ENCODE measurements at regions not wholly inside any gene's neighbourhood (a gene's known extent, or its start where the extent isn't known, plus 50 kb on each side); places are given as distances from the start of the nearest gene placed in this dataset.
"Not testable (repeated sequence)": the region's sequence is repeated elsewhere in the genome, so short reads cannot be mapped to it uniquely, and the experiment has no call there.

DNA sequence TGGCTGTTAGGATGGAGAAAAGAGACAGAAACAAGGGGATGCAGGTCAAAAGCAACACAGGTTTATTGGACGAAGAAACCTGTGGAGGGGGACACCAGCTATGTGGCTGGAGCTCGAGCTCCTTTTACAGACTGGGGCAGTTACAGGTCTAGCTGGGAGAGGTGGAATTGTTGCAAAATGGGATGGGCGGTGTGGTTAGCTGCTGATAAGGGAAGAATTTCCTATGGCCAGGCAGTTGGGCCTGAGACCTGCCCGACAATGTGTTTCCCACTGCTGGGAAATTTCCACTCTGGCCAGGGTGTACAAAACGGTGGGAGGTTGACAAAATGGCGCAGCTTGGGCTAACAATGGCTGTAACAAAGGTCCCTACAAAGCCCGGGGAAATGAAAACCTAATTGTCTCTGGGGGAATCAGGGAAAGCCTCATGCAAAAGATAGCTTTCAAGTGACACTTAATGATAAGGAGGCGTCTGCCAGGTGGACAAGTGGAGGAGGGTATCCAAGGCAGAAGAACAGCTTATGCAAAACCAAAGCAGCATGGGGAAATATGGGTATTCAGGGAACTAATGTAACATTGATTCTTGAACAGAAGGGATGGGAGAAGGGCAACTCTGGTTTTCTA lies 137.4 kb upstream of the SGO1 start:
- 93% methylated on average over 8 of the region's 8 CpGs for WGBS

DNA sequence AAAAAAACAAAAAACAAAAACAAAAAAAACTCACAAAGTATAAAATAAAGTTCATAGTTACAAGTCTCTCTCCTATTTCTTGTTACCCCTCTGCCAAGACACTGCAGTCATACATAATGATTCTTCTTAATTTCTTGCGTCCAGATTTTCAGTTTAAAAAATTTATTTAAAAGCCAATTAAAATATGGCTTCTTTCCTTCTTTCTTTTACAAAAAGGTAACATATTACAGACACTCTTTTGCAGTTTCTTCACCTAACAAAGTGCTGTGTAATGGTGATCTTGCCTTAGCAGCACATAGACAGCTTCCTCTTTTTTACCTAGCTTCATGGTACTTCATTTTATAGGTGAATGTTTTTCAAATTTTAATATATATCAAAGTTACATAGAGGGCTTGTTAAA lies 136.1 kb upstream of the SGO1 start:
- H3K36me3 ChIP-seq (ENCODE audit: insufficient read depth), result no peaks in the 10 kb centered on the region
- WGBS, result 90% methylated on average over 1 of the region's 1 CpG
- no peak overlapping the region for H3K4me3 ChIP-seq (ENCODE audit: low read depth, low read length)
- no peak overlapping the region for H3K27ac ChIP-seq (ENCODE audit: low read depth)
- no peak for DNase-seq (ENCODE audit: extremely low spot score)
- H3K4me1 ChIP-seq (ENCODE audit: insufficient read depth), result no peaks in the 10 kb centered on the region

More for the DNA sequence above, 137.4 kb upstream of the SGO1 start:
- Histone ChIP-seq H3K4me1 (ENCODE audit: insufficient read depth) (no peaks in the 10 kb centered on the region), H3K36me3 (ENCODE audit: insufficient read depth) (no peaks in the 10 kb centered on the region), H3K27ac (ENCODE audit: low read depth) (no peak overlapping the region), H3K4me3 (ENCODE audit: low read depth, low read length) (no peak overlapping the region)
- DNase-seq (ENCODE audit: extremely low spot score), result no peak

DNA sequence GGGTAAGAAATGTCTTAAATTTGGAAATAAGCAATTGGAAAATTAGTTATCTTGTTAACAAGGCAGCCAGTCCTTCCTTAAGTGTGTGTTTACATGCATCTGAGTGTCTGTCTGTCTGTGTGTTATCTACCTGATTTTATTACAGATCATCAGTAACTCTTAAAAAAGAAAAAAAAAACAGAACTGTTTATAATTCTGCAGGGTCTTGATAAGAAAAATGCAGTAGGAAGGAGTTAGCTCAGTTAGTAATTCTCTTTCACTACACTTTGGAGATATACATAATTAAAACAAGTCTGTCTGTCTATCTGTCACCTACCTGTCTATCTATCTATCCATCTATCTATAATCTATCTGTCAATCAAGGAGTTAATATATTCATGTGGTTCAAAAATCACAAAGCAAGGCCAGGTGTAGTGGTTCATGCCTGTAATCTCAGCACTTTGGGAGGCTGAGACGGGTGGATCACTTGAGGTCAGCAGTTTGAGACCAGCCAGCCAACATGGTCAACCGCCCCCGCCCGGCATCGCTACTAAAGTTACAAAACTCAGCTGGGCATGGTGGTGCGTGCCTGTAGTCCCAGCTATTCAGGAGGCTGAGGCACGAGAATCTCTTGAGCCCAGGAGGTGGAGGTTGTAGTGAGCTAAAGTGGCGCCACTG lies 135.5 kb upstream of the SGO1 start:
- Histone ChIP-seq H3K4me1 (ENCODE audit: insufficient read depth) (no peaks in the 10 kb centered on the region), H3K4me3 (ENCODE audit: low read depth, low read length) (no peak overlapping the region), H3K36me3 (ENCODE audit: insufficient read depth) (no peaks in the 10 kb centered on the region), H3K27ac (ENCODE audit: low read depth) (no peak overlapping the region)
- 95% methylated on average over 8 of the region's 8 CpGs for WGBS
- no peak for DNase-seq (ENCODE audit: extremely low spot score)

DNA sequence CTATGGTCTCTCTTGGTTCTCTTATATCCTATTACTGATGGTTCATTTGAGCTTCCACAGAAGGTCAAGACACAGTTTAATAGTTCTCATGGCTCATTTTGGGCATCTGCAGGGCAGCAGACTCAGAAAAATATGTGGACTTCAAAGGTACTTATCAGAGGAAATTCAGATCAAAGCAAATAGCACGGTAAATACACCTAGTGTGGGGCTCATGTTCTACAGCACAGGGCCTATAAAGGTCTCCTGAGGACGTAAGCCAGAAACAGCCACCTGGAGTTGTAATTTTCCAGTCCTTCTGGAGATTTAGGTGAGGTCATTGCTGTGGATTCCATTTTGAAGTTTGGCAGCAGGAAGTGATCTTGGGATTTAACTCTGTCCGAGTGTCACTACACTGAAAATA lies 134.5 kb upstream of the SGO1 start:
- Histone ChIP-seq H3K4me3 (ENCODE audit: low read depth, low read length) (no peak overlapping the region), H3K27ac (ENCODE audit: low read depth) (no peak overlapping the region), H3K4me1 (ENCODE audit: insufficient read depth) (no peaks in the 10 kb centered on the region), H3K36me3 (ENCODE audit: insufficient read depth) (no peaks in the 10 kb centered on the region)
- DNase-seq (ENCODE audit: extremely low spot score), result no peak
- 56% methylated on average over 3 of the region's 3 CpGs for WGBS

DNA sequence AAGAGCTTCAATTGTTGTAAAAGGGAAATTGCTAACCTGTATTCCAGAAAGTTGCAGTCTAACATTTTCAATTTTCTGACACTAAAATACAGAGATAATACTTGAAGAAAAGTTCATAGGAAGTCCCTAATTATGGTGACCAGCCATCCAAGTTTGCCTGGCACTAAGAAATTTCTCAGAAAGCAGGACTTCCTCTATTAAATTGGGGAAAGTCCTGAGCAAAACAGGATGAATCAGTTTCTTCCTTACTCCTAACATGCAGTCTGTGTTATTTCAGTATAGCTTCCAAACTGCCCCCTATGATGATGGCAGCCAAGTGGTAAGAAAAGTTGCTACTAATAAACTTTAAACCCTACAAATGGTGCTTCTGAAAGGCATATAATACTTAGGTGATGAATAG lies 133.5 kb upstream of the SGO1 start:
- Histone ChIP-seq H3K4me3 (ENCODE audit: low read depth, low read length) (no peak overlapping the region), H3K36me3 (ENCODE audit: insufficient read depth) (no peaks in the 10 kb centered on the region), H3K27ac (ENCODE audit: low read depth) (no peak overlapping the region), H3K4me1 (ENCODE audit: insufficient read depth) (no peaks in the 10 kb centered on the region)
- DNase-seq (ENCODE audit: extremely low spot score), result no peak

DNA sequence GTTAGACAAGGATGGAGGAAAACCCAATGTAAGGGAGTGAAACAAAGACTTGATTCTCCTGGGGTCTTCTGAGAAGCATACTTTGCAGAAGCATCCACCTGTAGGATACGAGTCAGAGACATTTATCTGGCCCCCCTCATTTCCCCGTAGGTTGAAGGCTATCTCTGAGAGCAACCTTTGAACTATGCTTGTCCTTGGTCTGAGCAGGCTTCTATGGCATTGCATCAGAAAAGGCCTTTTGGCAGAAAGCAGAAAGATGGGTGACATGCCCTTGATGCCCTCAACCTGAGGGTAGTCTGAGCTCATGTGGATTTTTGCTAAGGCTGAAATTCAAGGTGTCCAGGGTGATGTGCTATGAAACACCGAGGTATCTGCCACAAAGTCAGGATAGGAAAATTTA lies 131.6 kb upstream of the SGO1 start:
- H3K4me1 ChIP-seq (ENCODE audit: insufficient read depth), result no peaks in the 10 kb centered on the region
- H3K36me3 ChIP-seq (ENCODE audit: insufficient read depth), result no peaks in the 10 kb centered on the region
- no peak overlapping the region for H3K27ac ChIP-seq (ENCODE audit: low read depth)
- WGBS, result 81% methylated on average over 3 of the region's 3 CpGs
- no peak overlapping the region for H3K4me3 ChIP-seq (ENCODE audit: low read depth, low read length)
- DNase-seq (ENCODE audit: extremely low spot score), result no peak

DNA sequence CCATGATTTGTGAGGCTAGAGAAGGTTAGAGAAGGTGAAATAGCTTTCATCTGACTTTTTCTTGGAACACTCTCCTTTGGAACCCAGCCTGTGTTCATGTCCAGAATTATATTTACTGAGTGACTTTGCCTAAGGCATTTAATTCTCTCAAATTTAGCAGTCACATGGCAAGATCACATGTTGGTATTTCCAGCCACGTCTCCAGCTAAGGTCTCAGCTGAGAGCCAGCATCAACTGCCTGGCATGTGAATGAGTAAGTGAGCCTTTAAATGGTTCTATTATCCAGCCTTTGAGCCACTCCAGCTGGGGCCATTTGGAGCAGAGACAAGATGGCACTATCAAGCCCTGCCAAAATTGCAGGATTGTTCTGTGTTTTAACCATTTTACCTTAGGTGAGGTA lies 130.2 kb upstream of the SGO1 start:
- 0% methylated on average over 1 of the region's 1 CpG for WGBS
- Histone ChIP-seq H3K4me3 (ENCODE audit: low read depth, low read length) (no peak overlapping the region), H3K27ac (ENCODE audit: low read depth) (no peak overlapping the region), H3K36me3 (ENCODE audit: insufficient read depth) (no peaks in the 10 kb centered on the region), H3K4me1 (ENCODE audit: insufficient read depth) (no peaks in the 10 kb centered on the region)
- no peak for DNase-seq (ENCODE audit: extremely low spot score)

DNA sequence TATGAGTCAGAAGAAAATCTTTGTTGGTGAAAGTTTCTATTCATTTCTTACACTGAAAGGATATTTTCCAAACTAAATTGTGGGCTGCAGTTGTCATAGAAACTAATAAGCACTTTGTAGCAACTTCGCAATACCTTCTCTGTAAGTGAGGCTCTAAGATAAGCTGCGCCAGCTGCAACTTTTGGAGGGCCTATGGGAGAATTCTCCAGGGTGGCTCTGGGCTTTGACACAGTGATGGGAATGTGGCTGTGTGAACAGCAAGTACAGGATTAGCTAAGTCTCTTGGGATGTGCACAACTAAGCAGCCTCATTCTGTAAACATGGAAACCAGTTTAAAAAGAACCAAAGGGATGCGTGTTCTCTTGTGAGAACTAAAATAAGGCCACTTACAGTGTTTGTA lies 124.6 kb upstream of the SGO1 start:
- Histone ChIP-seq H3K27ac (ENCODE audit: low read depth) (no peak overlapping the region), H3K4me1 (ENCODE audit: insufficient read depth) (no peaks in the 10 kb centered on the region), H3K36me3 (ENCODE audit: insufficient read depth) (no peaks in the 10 kb centered on the region), H3K4me3 (ENCODE audit: low read depth, low read length) (no peak overlapping the region)
- WGBS, result 67% methylated on average over 3 of the region's 3 CpGs
- DNase-seq (ENCODE audit: extremely low spot score), result no peak

DNA sequence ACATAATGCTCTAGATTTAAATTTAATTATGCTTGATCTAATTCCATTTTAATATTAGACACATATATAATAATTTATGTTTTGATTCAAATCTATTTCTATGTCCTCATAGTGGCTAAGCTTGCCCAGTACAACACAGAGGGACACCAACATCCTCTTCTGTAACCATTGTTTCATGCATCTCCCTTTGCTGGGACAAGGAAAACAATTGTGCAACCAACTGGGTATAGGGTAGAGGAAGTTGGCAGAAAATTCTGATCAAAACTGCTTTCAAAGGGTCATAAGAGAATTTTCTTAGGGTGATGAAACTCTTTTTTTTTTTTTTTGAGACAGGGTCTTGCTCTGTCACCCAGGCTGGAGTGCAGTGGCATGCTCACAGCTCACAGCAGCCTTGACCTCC lies 121.4 kb upstream of the SGO1 start:
- no peaks in the 10 kb centered on the region for H3K4me1 ChIP-seq (ENCODE audit: insufficient read depth)
- no peak for DNase-seq (ENCODE audit: extremely low spot score)
- no peak overlapping the region for H3K4me3 ChIP-seq (ENCODE audit: low read depth, low read length)
- H3K36me3 ChIP-seq (ENCODE audit: insufficient read depth), result no peaks in the 10 kb centered on the region
- no peak overlapping the region for H3K27ac ChIP-seq (ENCODE audit: low read depth)

DNA sequence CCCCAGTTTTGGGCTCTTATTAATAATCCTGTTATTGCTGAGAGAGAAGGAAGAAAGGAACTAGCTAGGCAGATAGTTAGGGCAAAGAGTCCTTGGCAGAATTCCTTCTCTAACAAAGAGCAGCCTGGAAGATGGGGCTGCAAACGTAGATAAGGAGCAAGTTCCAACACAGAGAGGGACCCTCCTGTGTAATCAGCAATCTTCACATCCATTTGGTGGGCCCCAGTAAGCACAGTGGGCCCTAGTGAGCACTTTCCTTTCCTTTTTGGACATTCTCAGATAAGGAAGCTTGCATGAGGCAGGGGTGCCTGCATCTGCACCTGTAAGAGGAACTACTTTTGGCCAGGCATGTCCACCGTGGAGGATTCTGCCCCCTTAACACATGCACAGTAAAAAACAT lies 119.6 kb upstream of the SGO1 start:
- H3K4me3 ChIP-seq (ENCODE audit: low read depth, low read length), result no peak overlapping the region
- no peak for DNase-seq (ENCODE audit: extremely low spot score)
- H3K36me3 ChIP-seq (ENCODE audit: insufficient read depth), result no peaks in the 10 kb centered on the region
- no peak overlapping the region for H3K27ac ChIP-seq (ENCODE audit: low read depth)
- 56% methylated on average over 2 of the region's 2 CpGs for whole genome bisulfite sequencing
- no peaks in the 10 kb centered on the region for H3K4me1 ChIP-seq (ENCODE audit: insufficient read depth)

DNA sequence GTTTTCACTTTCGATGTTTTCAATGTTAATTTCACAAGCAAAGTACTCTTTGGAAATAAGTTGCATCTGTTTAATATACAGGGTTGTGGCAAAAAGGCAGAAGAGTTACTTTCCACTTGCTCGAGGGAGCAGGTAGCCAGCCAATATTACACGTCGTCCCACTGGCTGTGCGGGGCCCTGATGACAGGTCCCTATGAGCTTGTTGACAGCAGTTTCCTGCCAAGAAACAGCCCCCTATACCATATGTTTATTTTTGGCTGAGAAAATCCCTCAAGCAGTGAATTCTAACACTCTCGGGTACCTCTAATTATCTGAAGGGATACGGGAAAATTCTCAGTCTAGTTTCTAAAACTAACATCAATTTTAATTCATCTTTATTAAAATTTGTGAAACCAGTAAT lies 116.8 kb upstream of the SGO1 start:
- H3K27ac ChIP-seq (ENCODE audit: low read depth), result no peak overlapping the region
- 61% methylated on average over 7 of the region's 7 CpGs for WGBS
- DNase-seq (ENCODE audit: extremely low spot score), result no peak
- H3K36me3 ChIP-seq (ENCODE audit: insufficient read depth), result no peaks in the 10 kb centered on the region
- H3K4me3 ChIP-seq (ENCODE audit: low read depth, low read length), result no peak overlapping the region
- no peaks in the 10 kb centered on the region for H3K4me1 ChIP-seq (ENCODE audit: insufficient read depth)

DNA sequence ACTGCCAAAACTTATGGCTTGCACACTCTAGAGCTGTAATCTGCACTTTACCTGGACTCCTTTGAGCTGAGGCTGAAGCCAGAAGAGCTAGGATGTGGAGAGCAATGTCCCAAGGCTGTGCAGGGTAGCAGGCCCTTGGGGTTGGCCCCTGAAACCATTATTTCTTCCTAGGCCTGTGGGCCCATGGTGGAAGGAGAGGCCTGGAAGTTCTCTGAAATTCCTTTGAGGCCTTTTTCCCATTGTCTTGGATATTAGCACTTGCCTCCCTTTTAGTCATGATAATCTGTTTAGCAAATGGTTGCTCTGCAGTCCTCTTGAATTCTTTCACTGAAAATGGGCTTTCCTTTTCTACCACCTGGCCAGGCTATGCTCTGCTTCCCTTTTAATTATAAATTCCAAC lies 102.0 kb upstream of the SGO1 start:
- no peaks in the 10 kb centered on the region for H3K36me3 ChIP-seq (ENCODE audit: insufficient read depth)
- H3K27ac ChIP-seq (ENCODE audit: low read depth), result no peak overlapping the region
- H3K4me1 ChIP-seq (ENCODE audit: insufficient read depth), result no peaks in the 10 kb centered on the region
- H3K4me3 ChIP-seq (ENCODE audit: low read depth, low read length), result no peak overlapping the region
- no peak for DNase-seq (ENCODE audit: extremely low spot score)

DNA sequence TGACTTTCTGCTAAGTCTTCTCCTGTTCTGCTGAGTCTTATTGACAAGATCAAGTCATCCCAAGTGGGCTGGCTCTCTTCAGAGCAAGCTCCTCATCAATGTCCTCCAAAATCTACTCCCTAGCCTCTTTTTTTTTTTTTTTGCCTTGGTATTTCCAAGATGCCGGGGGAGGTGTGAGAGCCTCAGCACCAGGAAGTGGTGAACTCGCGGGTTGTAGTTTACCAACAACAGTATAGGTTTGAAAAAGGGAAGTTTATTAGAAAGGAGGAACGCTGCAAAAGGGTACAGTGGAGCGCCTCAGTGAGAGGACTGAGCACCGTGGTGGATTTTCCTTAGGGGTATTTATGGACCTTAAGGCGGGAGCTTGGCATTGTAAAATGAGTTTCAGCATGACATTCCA lies 94.3 kb upstream of the SGO1 start:
- no peak for DNase-seq (ENCODE audit: extremely low spot score)
- Histone ChIP-seq H3K36me3 (ENCODE audit: insufficient read depth) (no peaks in the 10 kb centered on the region), H3K4me1 (ENCODE audit: insufficient read depth) (no peaks in the 10 kb centered on the region), H3K4me3 (ENCODE audit: low read depth, low read length) (no peak overlapping the region), H3K27ac (ENCODE audit: low read depth) (no peak overlapping the region)
- WGBS, result 73% methylated on average over 7 of the region's 7 CpGs

DNA sequence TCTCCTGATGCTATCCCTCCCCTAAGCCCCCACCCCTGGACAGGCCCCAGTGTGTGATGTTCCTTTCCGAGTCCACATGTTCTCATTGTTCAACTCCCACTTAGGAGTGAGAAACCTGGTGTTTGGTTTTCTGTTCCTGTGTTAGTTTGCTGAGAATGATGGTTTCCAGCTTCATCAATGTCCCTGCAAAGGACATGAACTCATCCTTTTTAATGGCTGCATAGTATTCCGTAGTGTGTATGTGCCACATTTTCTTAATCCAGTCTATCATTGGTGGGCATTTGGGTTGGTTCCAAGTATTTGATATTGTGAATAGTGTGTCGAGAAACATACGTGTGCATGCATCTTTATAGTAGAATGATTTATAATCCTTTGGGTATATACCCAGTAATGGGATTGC lies 80.0 kb upstream of the SGO1 start:
- H3K36me3 ChIP-seq (ENCODE audit: insufficient read depth); H3K4me1 ChIP-seq (ENCODE audit: insufficient read depth); H3K27ac ChIP-seq (ENCODE audit: low read depth); DNase-seq (ENCODE audit: extremely low spot score); H3K4me3 ChIP-seq (ENCODE audit: low read depth, low read length): not testable (repeated sequence)
- 95% methylated on average over 4 of the region's 4 CpGs for WGBS

Measured in urinary bladder (tissue), 3 donors.